CD4-positive, alpha-beta T cell (primary cell): ENCODE measurements at regions not wholly inside any gene's neighbourhood (a gene's known extent, or its start where the extent isn't known, plus 50 kb on each side); places are given as distances from the start of the nearest gene placed in this dataset.

Source experiments
- ATAC-seq: fragments of 200-7000 bp; cut with Tn5 transposase; one replicate; pipeline ENCODE4 v1.10.0; 2022; ENCODE audit warnings: mild to moderate bottlenecking; ENCODE audit not compliant: poor library complexity
- CTCF ChIA-PET: fragments of 350-600 bp; sonication (Branson Sonifier 250); formaldehyde crosslinking; loops from one replicate; lab custom pipeline; 2021; ENCODE audit warnings: antibody characterized with exemption, inconsistent platforms; lab: Charles Lee
- POLR2A ChIA-PET: fragments of 350-600 bp; sonication (Branson Sonifier 250); formaldehyde crosslinking; loops from one replicate; lab custom pipeline; 2021; ENCODE audit warnings: antibody characterized with exemption, inconsistent platforms; lab: Charles Lee
- DNase-seq, 14 experiments: peaks; one replicate each; pipeline ENCODE4 v3.0.0-alpha.2; 2013 to 2020; ENCODE audit warnings: mixed read lengths in 2 of 14
- H3K27ac ChIP-seq, 2 donors: one replicate each; pipeline versions ENCODE4 v1.5.1 to v1.7.0; 2013; ENCODE audit warnings: low read length in 2 of 2, low read depth in 1 of 2, mild to moderate bottlenecking in 1 of 2
- H3K27me3 ChIP-seq, 2 experiments: 1 replicate in 1 of 2; 2 replicates in 1 of 2; pipeline versions ENCODE4 v1.6.1 to v1.7.0; 2013; ENCODE audit warnings: low read length in 2 of 2, control low read depth in 1 of 2, mild to moderate bottlenecking in 1 of 2, moderate library complexity in 1 of 2; ENCODE audit not compliant: insufficient read depth in 2 of 2, control insufficient read depth in 1 of 2
- H3K36me3 ChIP-seq: one replicate; pipeline ENCODE4 v1.6.1; 2013; ENCODE audit warnings: low read length, control low read depth; ENCODE audit not compliant: insufficient read depth
- H3K4me1 ChIP-seq: one replicate; pipeline ENCODE4 v1.6.1; 2013; ENCODE audit warnings: low read length, control low read depth; ENCODE audit not compliant: insufficient read depth
- H3K4me3 ChIP-seq: one replicate; pipeline ENCODE4 v1.5.1; 2013; ENCODE audit warnings: mild to moderate bottlenecking, low read length, moderate library complexity
- H3K9me3 ChIP-seq, 2 experiments: 1 replicate in 1 of 2; 2 replicates in 1 of 2; pipeline versions ENCODE4 v1.6.1 to v1.7.0; 2013; ENCODE audit warnings: low read length in 2 of 2, mild to moderate bottlenecking in 2 of 2, control low read depth in 1 of 2, moderate library complexity in 1 of 2; ENCODE audit not compliant: control insufficient read depth in 1 of 2, insufficient read depth in 1 of 2
- H3K27ac Mint-ChIP-seq: one replicate; pipeline ENCODE4 v1.8.0; 2020; ENCODE audit warnings: mixed read lengths
- H3K27me3 Mint-ChIP-seq: one replicate; pipeline ENCODE4 v1.8.0; 2021; ENCODE audit warnings: mixed read lengths
- H3K36me3 Mint-ChIP-seq: one replicate; pipeline ENCODE4 v1.8.0; 2021; ENCODE audit warnings: low read depth, mixed read lengths
- H3K4me1 Mint-ChIP-seq: one replicate; pipeline ENCODE4 v1.8.0; 2021; ENCODE audit warnings: low read depth, mixed read lengths
- H3K4me3 Mint-ChIP-seq: one replicate; pipeline ENCODE4 v1.8.0; 2020; ENCODE audit warnings: mild to moderate bottlenecking, mixed read lengths
- H3K9me3 Mint-ChIP-seq: one replicate; pipeline ENCODE4 v1.8.0; 2020; ENCODE audit warnings: mixed read lengths
- CTCF ChIP-seq: fragments of 200-600 bp; IDR thresholded peaks from one replicate; pipeline ENCODE4 v1.8.0; 2022; ENCODE audit warnings: antibody characterized with exemption, mild to moderate bottlenecking
- intact Hi-C, 2 experiments: fragments of 100-400 bp; cut with DNase I in 1 of 2; cut with micrococcal nuclease in 1 of 2; formaldehyde crosslinking; loops; one replicate each; pipeline versions ENCODE4 v1.15.1 to v1.9.0; 2023 to 2025; cut with DNase I, micrococcal nuclease

- Histone ChIP-seq H3K4me3 (no peak overlapping the region), H3K4me1 (no peaks in the 10 kb centered on the region), H3K27ac (no peak overlapping the region), H3K36me3 (no peaks in the 10 kb centered on the region), H3K9me3 (no peaks in the 10 kb centered on the region), H3K27me3 (no peaks in the 10 kb centered on the region)
- H3K4me1 Mint-ChIP-seq = no peaks in the 10 kb centered on the region
- DNase-seq (no peak), ATAC-seq (no peak)
- H3K9me3 Mint-ChIP-seq = no peaks in the 10 kb centered on the region
- H3K27me3 Mint-ChIP-seq = peaks cover 4% of the 10 kb centered on the region
- POLR2A ChIA-PET = no interaction called here
- intact Hi-C loops = no loop called here
- no peaks in the 10 kb centered on the region for H3K36me3 Mint-ChIP-seq
- TF ChIP-seq CTCF = no peak
- H3K27ac Mint-ChIP-seq = no peak overlapping the region
- CTCF ChIA-PET = interaction anchor here (1.0 kb wide), 1 partner anchor 21 kb away, joined by 3 read pairs; no protein-coding TSS in a partner anchor
- H3K4me3 Mint-ChIP-seq = no peak overlapping the region
These were observed 210.1 kb upstream of the NRIP1 start for GRCh38 chr21:15274701-15275485.

- no peak overlapping the region for H3K27ac ChIP-seq
- TF ChIP-seq CTCF = no peak
- intact Hi-C loops = no loop called here
- ChIA-PET POLR2A (no interaction called here), CTCF (interaction anchor here (1.0 kb wide), 1 partner anchor 22 kb away, joined by 3 read pairs; no protein-coding TSS in a partner anchor)
- H3K4me3 Mint-ChIP-seq = no peak overlapping the region
- H3K4me1 ChIP-seq = no peaks in the 10 kb centered on the region
- no peaks in the 10 kb centered on the region for H3K36me3 Mint-ChIP-seq
- peaks cover 0 to 1% of the 10 kb centered on the region in 2 experiments for H3K27me3 ChIP-seq
- no peaks in the 10 kb centered on the region for H3K4me1 Mint-ChIP-seq
- DNase-seq (no peak), ATAC-seq (no peak)
- no peaks in the 10 kb centered on the region for H3K9me3 Mint-ChIP-seq
- no peak overlapping the region for H3K4me3 ChIP-seq
- H3K36me3 ChIP-seq = no peaks in the 10 kb centered on the region
- no peaks in the 10 kb centered on the region for H3K9me3 ChIP-seq
- peaks cover 4% of the 10 kb centered on the region for H3K27me3 Mint-ChIP-seq
- no peak overlapping the region for H3K27ac Mint-ChIP-seq
These were observed 210.9 kb upstream of the NRIP1 start for GRCh38 chr21:15275615-15276235.

- Histone ChIP-seq H3K36me3 (no peaks in the 10 kb centered on the region), H3K27ac (no peak overlapping the region), H3K27me3 (peaks cover 0 to 5% of the 10 kb centered on the region in 2 experiments), H3K9me3 (no peaks in the 10 kb centered on the region), H3K4me1 (no peaks in the 10 kb centered on the region), H3K4me3 (no peak overlapping the region)
- peaks cover 4% of the 10 kb centered on the region for H3K27me3 Mint-ChIP-seq
- H3K4me1 Mint-ChIP-seq = no peaks in the 10 kb centered on the region
- CTCF ChIA-PET = no interaction called here
- POLR2A ChIA-PET = no interaction called here
- H3K4me3 Mint-ChIP-seq = no peak overlapping the region
- no peak overlapping the region for H3K27ac Mint-ChIP-seq
- ATAC-seq (no peak), DNase-seq (no peak)
- no peaks in the 10 kb centered on the region for H3K36me3 Mint-ChIP-seq
- no peak for TF ChIP-seq CTCF
- intact Hi-C loops = no loop called here
- H3K9me3 Mint-ChIP-seq = no peaks in the 10 kb centered on the region
These were observed 211.4 kb upstream of the NRIP1 start for GRCh38 chr21:15276243-15276642.
